ENCODE measurements at regions not wholly inside any gene's neighbourhood (a gene's known extent, or its start where the extent isn't known, plus 50 kb on each side); places are given as distances from the start of the nearest gene placed in this dataset.

DNA sequence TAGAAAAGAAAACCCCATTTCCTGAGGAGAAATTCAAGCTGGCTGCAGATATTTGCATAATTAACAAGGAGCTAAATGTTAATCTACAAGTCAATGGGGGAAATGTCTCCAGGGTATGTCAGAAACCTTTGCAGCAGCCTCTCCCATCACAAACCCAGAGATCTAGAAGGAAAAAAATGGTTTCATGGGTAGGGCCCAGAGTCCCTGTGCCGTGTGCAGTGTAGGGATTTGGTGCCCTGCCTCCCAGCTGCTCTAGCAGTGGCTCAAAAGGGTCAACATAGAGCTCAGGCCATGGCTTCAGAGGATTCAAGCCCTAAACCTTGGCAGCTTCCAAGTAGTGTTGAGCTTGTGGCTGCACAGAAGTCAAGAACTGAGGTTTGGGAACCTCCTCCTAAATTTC is 290.2 kb upstream of the TMEFF2 start:
- no peak overlapping the region for H3K9ac ChIP-seq (ENCODE audit: low read length in 3 of 3)
- intact Hi-C loops (cut with DNase I), result no loop called here
- no peaks in the 10 kb centered on the region for H3K27me3 ChIP-seq (ENCODE audit: control insufficient read depth, insufficient read depth, low read length)
- DNase-seq (no peak), FAIRE-seq (no peak)
- no peaks in the 10 kb centered on the region for H3K4me1 ChIP-seq (ENCODE audit: control insufficient read depth in 2 of 3, insufficient read depth in 2 of 3, low read depth in 1 of 3, low read length in 3 of 3)
- no peak overlapping the region for H3K4me3 ChIP-seq (ENCODE audit: low read length in 3 of 3)
- no peaks in the 10 kb centered on the region for H3K36me3 ChIP-seq (ENCODE audit: control insufficient read depth in 2 of 3, insufficient read depth in 3 of 3, low read length in 3 of 3)
- TF ChIP-seq, protein P1, sequence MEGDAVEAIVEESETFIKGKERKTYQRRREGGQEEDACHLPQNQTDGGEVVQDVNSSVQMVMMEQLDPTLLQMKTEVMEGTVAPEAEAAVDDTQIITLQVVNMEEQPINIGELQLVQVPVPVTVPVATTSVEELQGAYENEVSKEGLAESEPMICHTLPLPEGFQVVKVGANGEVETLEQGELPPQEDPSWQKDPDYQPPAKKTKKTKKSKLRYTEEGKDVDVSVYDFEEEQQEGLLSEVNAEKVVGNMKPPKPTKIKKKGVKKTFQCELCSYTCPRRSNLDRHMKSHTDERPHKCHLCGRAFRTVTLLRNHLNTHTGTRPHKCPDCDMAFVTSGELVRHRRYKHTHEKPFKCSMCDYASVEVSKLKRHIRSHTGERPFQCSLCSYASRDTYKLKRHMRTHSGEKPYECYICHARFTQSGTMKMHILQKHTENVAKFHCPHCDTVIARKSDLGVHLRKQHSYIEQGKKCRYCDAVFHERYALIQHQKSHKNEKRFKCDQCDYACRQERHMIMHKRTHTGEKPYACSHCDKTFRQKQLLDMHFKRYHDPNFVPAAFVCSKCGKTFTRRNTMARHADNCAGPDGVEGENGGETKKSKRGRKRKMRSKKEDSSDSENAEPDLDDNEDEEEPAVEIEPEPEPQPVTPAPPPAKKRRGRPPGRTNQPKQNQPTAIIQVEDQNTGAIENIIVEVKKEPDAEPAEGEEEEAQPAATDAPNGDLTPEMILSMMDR (IDR thresholded peaks at IDR 0.05; ENCODE audit: borderline replicate concordance, extremely low read depth, insufficient read depth), result no peak
- H3K27ac ChIP-seq (ENCODE audit: low read depth in 2 of 2, low read length in 2 of 2), result no peak overlapping the region
- H3K9me3 ChIP-seq (ENCODE audit: control insufficient read depth in 2 of 3, insufficient read depth in 1 of 3, low read length in 3 of 3), result no peaks in the 10 kb centered on the region

DNA sequence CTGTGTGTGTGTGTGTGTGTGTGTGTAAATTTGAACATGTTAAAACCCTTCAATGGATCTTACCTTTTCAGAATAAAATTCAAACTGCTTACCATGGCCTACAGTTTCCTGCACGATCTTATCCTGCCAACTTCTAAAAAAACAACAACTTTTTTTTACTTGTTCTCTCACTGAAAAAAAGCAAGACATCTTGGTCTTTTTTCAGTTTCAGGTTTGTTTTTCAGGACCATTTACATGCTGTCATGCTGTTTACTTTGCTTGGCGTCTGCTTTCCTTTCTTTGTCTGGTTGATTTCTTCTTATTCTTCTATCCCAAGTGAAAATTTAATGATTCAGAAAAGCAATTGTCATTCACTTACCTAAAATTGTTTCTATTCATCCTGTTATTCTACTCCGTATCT is 286.3 kb upstream of the TMEFF2 start:
- no peaks in the 10 kb centered on the region for H3K9me3 ChIP-seq (ENCODE audit: control insufficient read depth in 2 of 3, insufficient read depth in 1 of 3, low read length in 3 of 3)
- no peaks in the 10 kb centered on the region for H3K4me1 ChIP-seq (ENCODE audit: control insufficient read depth in 2 of 3, insufficient read depth in 2 of 3, low read depth in 1 of 3, low read length in 3 of 3)
- DNase-seq (no peak), FAIRE-seq (no peak)
- no peaks in the 10 kb centered on the region for H3K27me3 ChIP-seq (ENCODE audit: control insufficient read depth, insufficient read depth, low read length)
- H3K4me3 ChIP-seq (ENCODE audit: low read length in 3 of 3), result no peak overlapping the region
- TF ChIP-seq, protein P1 (IDR thresholded peaks at IDR 0.05; ENCODE audit: borderline replicate concordance, extremely low read depth, insufficient read depth), result no peak
- H3K27ac ChIP-seq (ENCODE audit: low read depth in 2 of 2, low read length in 2 of 2), result no peak overlapping the region
- H3K9ac ChIP-seq (ENCODE audit: low read length in 3 of 3), result no peak overlapping the region
- intact Hi-C loops (cut with DNase I), result no loop called here
- H3K36me3 ChIP-seq (ENCODE audit: control insufficient read depth in 2 of 3, insufficient read depth in 3 of 3, low read length in 3 of 3), result no peaks in the 10 kb centered on the region

DNA sequence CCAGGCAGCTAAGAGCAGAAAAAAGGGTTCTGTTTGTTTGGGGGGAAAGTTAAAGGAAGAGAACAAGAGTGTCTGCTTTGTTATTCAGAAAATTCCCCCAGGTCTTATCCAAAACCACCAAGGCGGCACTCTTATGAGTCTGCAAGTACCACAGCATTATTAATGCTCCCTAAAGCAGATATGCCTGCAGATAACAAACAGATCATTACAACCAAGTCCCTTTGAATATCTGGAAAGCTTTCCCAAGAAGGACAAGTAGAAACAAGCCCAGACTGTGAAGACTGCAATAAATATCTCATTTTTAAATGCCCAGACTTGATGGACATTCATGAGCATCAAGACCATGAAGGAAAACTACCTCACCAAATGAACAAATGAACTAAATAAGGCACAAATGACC is 278.6 kb upstream of the TMEFF2 start:
- Histone ChIP-seq H3K27me3 (ENCODE audit: control insufficient read depth, insufficient read depth, low read length) (no peaks in the 10 kb centered on the region), H3K4me3 (ENCODE audit: low read length in 3 of 3) (no peak overlapping the region), H3K9ac (ENCODE audit: low read length in 3 of 3) (no peak overlapping the region), H3K27ac (ENCODE audit: low read depth in 2 of 2, low read length in 2 of 2) (no peak overlapping the region), H3K9me3 (ENCODE audit: control insufficient read depth in 2 of 3, insufficient read depth in 1 of 3, low read length in 3 of 3) (peaks cover 0 to 3% (median 0%) of the 10 kb centered on the region in 3 donors), H3K4me1 (ENCODE audit: control insufficient read depth in 2 of 3, insufficient read depth in 2 of 3, low read depth in 1 of 3, low read length in 3 of 3) (no peaks in the 10 kb centered on the region), H3K36me3 (ENCODE audit: control insufficient read depth in 2 of 3, insufficient read depth in 3 of 3, low read length in 3 of 3) (no peaks in the 10 kb centered on the region)
- intact Hi-C loops (cut with DNase I), result no loop called here
- DNase-seq (no peak), FAIRE-seq (no peak)
- TF ChIP-seq, protein P1 (IDR thresholded peaks at IDR 0.05; ENCODE audit: borderline replicate concordance, extremely low read depth, insufficient read depth), result no peak

DNA sequence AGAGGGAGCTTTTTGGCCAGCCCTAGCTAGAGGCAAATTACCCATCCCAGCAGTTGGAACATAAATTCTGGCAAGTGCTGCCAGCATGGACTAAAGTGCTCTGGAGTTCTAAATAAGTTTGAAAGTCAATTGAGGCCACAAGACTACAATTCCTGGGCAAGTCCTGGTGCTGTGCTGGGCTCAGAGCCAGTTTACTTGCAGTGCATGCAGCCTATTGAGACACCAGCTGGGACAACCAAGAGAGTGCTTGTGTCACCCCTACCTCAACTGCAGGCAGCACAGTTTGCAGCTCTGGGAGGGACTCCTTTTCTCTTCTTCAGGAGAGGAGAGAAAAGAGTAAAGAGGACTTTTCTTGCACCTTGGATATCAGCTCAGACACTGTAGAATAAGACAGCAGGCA is 277.2 kb upstream of the TMEFF2 start:
- Histone ChIP-seq H3K36me3 (ENCODE audit: control insufficient read depth in 2 of 3, insufficient read depth in 3 of 3, low read length in 3 of 3) (no peaks in the 10 kb centered on the region), H3K4me3 (ENCODE audit: low read length in 3 of 3) (no peak overlapping the region), H3K9me3 (ENCODE audit: control insufficient read depth in 2 of 3, insufficient read depth in 1 of 3, low read length in 3 of 3) (peaks cover 0 to 3% (median 0%) of the 10 kb centered on the region in 3 donors), H3K9ac (ENCODE audit: low read length in 3 of 3) (no peak overlapping the region), H3K27me3 (ENCODE audit: control insufficient read depth, insufficient read depth, low read length) (no peaks in the 10 kb centered on the region), H3K4me1 (ENCODE audit: control insufficient read depth in 2 of 3, insufficient read depth in 2 of 3, low read depth in 1 of 3, low read length in 3 of 3) (no peaks in the 10 kb centered on the region), H3K27ac (ENCODE audit: low read depth in 2 of 2, low read length in 2 of 2) (no peak overlapping the region)
- DNase-seq (no peak), FAIRE-seq (no peak)
- TF ChIP-seq, protein P1 (IDR thresholded peaks at IDR 0.05; ENCODE audit: borderline replicate concordance, extremely low read depth, insufficient read depth), result no peak
- intact Hi-C loops (cut with DNase I), result no loop called here
